Cerebellar cortex (tissue), 1 donor: ENCODE measurements at regions not wholly inside any gene's neighbourhood (a gene's known extent, or its start where the extent isn't known, plus 50 kb on each side); places are given as distances from the start of the nearest gene placed in this dataset.

Experiments
- DNase-seq: peaks from one replicate; pipeline ENCODE4 v3.0.0-alpha.2; 2015; ENCODE audit warnings: low spot score

DNA sequence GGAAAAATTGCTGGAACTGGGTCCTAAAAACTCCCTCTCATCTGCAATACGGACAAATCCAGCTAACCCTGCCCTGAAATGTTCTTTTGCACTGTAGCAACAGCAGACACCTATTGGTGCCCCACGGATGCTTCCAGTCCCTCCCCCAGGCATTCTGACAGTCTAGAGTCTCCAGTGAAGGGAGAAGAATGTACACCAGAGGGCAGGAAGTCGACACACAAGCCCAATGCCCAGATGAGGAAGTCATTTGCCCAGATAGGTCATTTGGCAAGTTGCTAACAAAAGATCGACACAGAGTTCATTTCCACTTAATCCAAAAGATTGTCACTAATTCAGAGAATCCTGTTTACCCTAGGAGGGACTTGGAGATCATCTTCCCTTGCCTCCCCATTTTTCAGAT lies 293.0 kb upstream of the PRDM1 start:
- DNase-seq, result peak; percentile 26

DNA sequence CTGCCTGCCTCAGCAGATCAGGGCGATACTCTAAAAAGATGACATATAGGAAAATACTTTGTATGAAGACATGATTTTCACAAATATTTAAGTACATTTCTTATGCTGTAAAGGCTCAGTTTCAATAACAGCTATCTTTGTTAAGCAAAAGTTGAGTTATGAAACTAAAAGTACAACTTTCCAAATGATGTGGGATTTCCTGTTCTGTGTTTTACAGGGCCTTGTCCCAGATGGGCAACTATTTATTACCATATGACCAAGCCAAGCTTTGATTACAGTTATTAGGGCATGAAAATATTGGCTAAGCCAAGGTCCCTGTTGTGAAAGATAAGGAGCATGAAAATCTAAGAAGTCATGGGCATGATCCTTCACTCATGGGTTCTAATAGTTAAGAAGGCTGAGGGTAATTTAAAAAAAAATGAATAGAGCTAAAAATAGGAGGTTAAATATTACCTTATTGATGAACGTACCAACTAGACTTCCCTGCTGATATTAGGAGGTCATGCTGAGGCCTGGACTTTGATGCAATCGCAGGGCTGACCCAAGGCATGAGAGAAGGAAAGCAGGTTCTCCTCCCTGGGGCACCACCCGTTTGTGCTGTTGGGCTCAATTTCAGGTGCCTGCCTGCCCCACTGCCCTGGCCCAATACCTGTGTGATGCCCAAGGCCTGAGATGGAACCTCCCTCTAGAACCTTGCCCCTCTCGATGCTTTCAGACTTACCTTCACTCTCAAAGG lies 294.4 kb upstream of the PRDM1 start:
- peak; percentile 40 for DNase-seq

DNA sequence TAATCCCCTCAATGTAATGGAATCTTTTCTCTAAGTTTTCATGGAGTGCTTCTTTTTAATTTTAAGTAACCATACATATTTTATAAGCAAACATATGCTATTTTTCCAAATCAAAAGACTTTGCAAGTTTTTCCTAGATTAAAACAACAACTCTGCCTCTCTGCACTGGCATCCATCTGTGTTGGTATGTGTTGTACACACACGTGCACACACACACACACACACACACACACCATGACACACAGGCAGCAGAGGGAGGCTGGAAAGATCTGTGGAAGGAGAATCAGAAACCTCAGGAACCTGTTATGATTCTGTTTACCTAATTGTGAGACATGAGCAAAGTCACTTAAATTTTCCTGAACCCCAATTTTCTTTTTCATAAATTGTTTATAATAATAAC lies 295.0 kb upstream of the PRDM1 start:
- DNase-seq, result no peak

DNA sequence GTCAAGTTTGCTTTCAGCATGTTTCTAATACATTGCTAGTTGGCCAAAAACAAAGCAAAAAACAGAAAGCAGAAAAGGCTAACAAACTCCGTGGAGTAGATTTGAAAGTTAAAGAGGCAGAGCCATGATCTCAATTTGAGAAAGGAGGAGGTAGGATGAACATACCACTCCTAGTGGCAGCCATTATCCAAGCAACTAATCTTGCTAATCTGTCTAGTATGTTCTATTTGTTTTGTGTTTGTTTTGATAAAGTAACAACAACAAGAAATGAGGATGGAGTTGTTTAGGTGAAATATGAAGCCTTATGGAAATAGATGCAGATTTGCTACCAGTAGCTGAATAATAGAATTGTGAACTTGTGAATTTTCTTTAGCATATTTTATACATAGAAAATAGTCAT lies 295.5 kb upstream of the PRDM1 start:
- DNase-seq, result peak; percentile 17

DNA sequence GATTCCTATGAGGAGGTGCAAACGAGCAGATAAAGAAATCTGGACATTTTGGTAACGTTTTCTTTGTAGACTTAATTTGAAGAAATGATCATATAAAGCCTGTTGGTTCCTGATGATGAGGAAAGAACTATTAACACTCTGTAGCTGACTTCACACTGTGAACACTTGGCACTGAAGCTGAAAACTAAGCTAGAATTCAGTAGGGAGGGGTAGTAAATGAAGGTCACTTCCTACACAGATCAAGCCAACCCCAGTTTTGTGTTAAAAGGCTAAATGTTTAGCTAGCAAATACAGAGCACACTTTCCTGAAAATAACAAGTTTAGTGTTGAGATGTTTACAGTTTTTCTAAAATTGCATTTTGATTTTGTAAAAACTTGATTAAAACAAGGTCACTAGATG lies 296.2 kb upstream of the PRDM1 start:
- DNase-seq, result peak; percentile 77

DNA sequence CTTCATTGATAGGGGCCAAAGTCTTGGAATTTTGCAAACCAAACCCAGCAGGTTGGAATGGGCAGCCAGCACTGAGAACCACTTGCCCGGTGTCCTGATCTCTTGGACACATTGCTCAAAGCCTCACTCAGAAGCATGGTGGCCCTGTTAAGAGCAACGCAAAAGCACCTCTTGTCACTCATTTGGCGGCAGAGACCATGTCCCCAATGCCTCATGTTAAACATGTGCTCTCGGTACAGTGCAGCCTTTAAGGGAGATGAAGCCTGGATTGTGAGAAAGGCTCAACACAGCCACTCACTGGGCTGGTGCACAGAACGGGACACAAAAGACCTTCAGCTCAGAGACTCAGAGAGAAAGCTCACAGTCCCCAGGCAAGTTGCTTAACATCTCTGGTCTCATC lies 298.4 kb upstream of the PRDM1 start:
- DNase-seq, result no peak

DNA sequence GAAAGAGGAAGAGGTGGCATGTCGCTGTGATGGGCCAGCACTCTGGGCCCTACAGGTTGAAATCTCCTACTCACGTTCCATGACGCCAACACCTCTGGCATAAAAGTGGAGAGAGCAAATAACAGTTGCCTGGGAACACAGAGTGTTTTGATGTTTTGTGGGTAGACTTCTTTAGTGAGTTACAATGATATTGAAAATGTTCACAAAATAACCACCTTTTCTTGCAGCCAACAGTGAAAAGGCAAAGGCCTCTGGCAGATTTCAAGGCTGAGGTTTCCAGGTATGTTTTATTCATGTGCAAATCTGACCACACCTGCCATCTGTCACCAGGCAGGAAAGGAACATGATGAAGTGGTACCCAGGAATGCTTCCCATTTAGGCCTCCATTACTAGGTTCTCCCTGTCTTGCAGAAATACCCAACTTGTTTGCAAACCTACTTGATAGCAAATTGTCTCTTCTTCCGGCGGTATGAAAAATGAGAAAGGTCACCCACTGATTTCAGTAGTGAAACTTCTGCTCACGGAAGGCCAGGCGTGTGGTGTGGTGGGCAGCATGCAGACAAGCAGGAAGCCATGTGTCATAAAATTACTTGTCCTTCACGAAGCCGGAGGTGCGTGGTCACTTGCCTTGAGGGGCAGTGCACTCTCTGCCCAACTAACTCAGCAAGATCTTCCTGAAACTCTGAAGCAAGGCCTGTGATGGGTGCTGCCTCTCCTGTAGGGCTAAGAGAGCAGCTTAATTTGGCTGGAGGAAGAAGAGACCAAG lies 299.1 kb upstream of the PRDM1 start:
- DNase-seq, result peak; percentile 7

DNA sequence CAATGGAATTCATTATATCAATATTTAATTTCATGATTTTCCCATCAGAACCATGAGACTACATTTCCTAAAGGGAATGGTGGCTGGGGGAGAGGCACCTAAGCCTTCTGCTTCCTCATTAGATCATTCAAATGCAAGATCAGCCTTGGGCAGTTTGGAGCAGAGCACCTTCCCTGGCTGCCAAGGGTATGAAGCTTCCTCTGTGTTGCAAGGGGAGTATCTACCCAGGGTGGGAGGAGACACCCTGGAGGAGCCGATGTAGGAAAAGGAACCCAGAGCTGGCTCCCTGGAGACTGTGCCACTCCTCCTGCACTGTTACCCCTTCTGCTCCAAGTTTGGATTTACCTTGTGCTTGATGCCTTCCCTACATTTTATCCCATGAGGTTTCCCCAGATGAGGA lies 299.7 kb upstream of the PRDM1 start:
- no peak for DNase-seq

DNA sequence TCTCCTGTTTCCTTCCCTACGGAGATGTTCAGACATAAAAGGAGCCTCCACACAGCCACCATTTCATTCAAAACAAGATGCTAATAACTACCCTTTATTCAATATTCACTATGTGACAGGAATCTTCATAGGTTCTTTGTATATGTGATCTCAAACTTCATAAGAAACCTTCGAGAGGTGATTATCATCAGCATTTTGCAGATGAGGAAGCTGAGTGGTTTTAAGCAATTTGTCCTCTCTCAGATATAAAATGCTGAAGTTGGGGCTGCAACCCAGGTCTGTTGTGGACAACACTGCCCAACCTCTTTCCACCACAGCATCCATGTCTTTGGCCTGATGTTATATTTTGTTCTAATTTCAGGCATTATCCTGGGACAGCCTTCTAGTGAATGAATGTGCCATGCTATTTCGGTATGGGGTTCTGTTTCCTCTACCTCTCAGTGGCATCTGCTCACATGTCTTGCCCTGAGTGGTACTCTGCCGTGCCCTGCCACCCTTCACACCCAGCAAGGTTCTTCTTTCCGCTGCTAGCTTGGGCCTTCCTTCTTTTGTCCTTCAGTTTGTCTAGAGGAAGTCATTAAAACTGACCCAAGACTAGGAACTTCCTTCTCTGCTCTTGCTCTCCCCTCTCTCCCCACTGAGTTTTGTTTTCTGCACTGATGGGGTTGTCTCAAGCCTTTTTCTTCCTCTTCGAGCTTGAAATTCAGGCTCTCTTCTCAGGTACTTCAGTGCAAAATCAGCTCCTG lies 300.9 kb upstream of the PRDM1 start:
- no peak for DNase-seq

DNA sequence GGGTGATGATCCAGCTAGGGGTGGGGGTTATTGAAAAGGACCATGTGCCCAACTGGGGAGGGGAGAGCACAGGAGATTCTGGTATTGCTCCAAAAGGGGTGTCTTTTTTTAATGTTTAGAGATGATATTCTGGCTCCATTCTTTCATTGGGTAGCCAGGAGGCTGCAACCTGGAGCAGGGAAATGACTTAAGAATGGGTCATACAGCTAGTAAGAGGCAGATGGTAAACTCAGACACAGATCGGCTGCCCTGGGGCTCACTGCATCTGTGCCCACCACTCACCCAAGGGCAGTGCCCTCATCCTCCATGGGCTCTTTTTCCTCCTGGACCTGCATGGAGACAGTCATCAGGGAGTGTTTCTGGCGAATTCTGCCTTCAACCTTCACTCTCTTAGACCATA lies 302.0 kb upstream of the PRDM1 start:
- no peak for DNase-seq

DNA sequence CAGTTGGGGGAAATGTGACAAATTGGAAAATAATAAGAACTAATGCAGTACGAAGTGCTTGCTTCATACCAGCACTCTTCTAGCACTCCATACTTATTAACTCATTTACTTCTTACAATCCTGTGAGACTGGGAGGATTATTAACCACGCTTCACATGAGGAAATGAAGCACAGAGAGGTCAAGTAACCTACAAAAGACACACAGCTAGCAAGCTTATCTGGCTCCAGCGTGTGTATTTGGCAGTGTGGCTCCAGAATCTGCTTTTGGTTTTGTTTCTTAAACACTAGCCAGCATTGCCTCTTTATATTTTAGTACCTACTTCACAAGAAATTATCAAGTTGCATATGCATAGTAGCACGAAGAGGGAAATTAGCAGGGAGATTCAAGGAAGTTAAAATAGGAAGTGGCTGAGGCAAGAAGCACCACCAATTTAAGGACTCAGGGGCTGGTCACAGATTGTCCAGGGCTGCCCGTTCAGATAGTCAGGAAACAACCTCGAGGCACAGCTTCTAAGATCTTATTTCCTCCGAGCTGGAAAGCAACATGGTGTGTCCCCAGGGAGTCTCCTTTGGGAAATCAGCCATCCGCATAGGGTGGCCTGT lies 302.7 kb upstream of the PRDM1 start:
- DNase-seq, result no peak

DNA sequence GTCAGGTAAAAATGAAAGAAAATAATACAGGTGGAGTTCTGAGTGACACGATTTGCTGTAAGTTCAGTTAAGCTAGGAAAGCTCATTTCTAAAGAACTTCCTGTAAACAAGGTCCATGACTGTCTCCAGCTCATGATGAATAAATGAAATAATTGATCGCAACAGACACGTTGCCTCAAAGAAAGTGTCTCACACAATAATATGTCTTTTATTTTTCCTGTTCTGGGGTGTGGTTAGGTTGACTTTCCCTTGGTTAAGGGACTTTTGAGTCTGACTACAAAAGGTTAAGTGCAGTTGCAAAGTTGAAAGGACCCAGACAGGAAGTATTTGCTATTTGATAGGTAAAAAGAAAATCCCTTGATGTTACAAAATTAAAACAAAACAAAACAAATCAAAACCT lies 304.2 kb upstream of the PRDM1 start:
- DNase-seq, result no peak

DNA sequence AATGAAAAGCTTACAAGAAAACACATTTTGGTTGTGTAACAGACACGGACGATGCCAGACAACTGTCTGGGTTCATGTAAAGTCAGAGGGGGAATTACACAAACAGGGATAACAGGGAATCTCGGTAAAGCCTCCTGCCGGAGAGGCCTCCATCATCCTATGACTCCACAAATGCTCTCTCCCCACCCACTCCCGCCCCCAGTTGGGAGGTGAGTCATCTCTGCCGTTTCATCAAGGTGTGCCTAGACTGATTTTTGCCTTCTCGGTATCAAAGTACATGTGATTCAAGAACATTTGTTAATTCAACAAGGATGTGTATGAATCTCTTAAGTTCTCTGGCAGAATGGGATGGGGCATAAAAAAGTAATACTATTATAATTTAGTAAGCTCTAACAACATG lies 304.9 kb upstream of the PRDM1 start:
- no peak for DNase-seq

DNA sequence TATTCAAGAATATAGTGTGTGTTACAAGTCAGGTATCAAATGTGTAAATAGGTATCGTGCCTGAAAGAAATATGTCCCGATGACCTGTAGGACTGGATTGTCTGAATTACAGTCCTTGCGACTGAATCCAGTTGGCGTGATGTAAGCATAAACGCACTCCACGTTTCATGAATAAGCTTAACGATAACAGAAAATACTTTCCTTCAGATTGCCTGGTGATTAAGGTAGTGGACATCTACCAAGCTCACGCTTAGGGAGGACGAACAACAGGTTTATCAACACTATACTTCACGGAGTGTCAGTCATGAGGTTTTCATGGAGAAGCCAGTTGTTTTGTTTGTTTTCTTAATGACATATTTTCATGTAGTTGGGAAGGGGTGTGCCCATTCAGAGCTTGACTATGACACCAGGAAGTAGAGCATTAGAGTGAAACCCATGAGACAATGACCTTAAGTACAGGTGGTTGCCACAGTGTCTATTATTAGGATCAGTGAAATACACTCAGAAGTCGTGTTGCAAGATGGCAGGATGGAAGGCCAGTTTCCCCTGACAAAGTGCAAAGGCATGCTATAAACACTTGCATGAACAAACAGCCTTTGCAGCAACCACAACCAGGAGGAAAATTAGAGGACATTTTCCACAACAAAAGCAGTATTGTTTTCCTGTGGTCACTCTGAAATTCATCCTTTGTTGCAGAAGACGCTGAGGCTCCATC lies 305.8 kb upstream of the PRDM1 start:
- DNase-seq, result no peak

DNA sequence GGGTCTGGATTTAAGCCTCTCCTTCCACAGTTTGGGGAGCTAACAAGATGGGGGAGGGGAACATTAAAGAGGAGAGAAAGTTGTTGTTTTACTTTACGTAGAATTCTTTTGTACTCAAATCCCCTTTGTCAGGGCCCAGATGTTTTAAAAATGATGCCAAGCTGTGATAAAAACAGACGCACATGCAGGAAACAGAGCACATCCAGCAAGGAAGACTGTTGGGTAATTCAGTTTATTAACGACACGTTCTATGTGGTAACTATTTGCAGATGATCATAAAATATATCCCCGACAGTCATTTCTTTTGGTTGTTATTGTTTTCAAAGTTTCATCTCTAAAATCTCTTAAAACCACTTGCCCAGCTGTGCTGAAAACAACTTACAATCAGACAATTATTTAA lies 307.0 kb upstream of the PRDM1 start:
- DNase-seq, result no peak

DNA sequence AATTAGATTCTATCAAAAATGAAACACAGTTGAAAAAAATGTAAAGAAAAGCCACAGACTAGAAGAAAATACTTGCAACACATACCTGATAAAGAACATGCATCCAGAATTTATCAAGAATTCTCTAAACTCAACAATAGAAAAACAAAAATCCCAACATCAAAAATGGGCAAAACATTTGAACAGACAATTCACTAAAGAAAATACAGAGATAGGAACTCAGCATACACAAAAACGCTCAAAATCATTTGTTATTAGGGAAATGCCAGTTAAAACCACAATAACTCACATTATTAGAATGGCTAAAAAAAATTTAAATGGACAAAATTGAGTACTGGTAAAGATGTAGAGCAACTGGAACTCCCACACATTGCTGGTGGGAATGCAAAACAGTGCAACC lies 311.0 kb upstream of the PRDM1 start:
- DNase-seq, result no peak

DNA sequence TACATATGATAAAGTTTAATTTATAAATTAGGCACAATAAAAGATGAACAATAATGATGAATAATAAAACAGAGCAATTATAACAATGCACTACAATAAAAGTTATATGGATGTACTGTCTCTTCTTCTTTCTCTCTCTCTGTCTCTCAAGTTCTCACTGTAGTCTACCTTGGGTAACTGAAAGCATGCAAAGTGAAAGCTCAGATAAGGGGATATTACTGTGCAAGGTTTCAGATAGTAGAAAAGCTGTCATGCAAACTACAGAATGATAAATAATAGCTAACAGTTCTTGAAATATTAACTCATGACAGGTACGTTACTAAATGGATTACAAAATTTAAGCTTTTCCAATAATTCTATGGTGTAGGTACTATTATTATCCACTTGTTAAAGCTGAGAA lies 311.9 kb upstream of the PRDM1 start:
- DNase-seq, result no peak

DNA sequence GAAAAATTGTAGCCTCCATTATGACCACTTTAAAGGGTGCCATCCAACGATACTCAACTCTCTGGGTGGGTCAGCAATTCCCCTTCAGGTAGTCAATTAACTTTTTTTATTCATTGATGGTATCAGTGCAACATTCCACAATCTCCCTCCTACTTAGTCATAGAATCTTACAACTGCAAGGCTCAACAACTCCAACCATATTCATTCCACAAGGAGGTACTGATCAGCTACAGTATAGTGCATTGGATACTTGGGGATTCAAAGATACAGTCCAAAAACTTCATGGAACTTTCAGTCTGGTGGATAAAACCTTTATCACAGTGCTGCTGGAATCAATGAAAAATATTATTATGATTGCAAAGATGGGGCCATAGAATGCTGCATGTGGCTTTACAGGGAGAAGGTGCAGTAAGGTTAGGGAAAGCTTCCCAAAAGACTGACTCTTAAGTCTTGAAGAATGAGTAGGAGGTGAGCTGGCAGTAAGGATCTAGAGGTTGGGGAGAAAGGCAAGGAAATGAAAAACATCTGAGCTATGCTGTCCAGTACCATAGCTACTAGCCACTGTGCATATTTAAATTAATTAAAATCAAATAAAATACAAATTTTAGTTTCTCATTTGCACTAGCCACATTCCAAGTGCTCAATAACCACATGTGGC lies 314.7 kb upstream of the PRDM1 start:
- DNase-seq, result no peak

DNA sequence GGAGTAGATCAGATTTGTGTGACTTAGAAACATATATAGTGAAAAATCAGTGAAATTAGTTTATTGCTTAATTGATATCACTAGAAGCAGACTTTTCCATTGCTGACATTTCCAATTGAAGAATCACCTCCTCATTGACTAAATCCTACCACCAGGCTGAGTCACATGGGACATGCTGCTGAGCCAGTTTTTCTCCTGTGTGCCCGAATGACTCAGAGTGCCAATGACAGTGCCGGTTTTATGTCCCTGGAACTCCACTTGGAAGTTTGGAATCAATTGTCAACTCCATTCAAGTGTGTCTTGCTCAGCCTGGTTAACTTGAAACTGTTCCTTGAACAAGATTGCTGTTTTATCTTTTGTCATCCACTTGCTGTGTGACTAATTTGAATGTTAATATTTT lies 316.1 kb upstream of the PRDM1 start:
- no peak for DNase-seq

DNA sequence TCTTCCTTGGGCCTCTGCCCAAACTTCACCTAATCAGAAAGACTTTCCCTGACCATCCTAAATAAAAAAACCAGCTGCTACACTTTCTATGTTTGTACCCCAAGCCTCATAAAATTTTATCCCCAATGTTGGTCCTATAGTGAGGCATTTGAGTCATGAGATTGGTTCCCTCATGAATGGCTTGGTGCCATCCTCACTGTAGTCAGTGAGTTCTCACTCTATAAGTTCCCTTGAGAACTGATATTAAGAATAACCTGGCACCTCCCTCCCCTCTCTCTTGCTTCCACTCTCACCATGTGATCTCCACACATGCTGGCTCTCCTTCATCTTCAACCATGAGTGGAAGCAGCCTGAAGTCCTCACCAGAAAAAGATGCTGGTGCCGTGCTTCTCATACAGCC lies 316.9 kb upstream of the PRDM1 start:
- no peak for DNase-seq

DNA sequence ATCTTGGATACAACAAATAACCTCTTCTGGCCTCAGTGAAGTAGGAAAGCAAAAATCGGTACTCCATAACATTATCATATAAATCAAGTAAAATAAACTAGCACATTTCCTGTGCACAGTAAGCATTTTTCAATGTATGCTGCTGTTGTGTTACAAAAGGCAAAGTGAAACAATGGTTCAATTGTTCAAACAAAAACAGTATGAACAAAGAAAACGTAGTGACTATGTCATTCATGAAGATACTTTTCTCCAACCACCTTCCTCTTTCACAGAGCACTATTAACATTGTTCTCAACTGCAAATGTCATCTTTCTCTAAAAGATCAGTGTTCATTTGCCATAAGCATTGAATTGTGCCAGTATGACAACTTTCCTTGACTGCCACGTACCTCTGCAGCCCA lies 318.6 kb upstream of the PRDM1 start:
- no peak for DNase-seq

DNA sequence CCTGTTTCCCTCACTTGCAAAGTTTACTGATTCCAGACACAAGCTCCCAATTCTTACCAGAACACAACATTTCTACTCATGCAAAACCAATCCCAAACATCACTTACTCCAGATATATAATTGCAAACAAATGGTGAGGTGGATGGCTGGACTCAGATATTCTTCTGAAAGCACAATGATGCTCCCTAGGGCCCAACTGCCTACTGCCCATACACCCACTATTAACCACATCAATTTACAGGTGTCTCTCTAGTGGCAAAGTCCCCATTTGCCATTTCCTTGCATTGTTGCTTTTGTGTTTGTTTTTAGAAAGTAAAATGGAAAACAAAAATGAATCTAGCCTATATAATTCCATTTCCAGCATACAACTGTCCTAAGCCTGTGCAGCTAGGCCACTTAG lies 320.9 kb upstream of the PRDM1 start:
- DNase-seq, result no peak
